HUDEP-2 (cell line): ENCODE measurements at regions not wholly inside any gene's neighbourhood (a gene's known extent, or its start where the extent isn't known, plus 50 kb on each side); places are given as distances from the start of the nearest gene placed in this dataset.

ENCODE experiments used
- DNase-seq, 76 experiments: peaks; one replicate each; lab custom pipeline; 2025; ENCODE audit not compliant: unreplicated experiment in 76 of 76; lab: John Stamatoyannopoulos, UW

- DNase-seq: no peak
These were observed 662.5 kb downstream of the POM121L12 start for GRCh38 chr7:53697913-53698312.

- DNase-seq: no peak
These were observed 663.9 kb downstream of the POM121L12 start for GRCh38 chr7:53699215-53699837.

DNA sequence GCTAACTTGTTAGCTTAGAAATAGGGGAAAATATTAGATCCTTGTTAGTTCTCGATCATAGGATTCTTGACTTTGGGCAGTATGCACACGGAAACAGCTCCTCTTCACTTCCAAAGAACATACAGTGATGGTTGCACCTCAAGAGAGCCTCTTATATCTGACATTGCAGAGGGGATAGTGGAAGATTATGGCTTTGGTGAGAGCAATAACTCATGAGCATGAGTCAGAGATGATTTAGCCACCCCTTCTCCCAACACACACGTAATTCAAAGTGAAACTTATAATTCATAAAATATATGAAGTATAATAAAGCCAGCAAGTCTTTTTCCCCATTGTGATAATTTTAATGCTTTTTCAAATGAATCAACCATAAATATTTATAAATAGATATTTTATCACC, 683.7 kb downstream of the POM121L12 start:
- no peak for DNase-seq

DNA sequence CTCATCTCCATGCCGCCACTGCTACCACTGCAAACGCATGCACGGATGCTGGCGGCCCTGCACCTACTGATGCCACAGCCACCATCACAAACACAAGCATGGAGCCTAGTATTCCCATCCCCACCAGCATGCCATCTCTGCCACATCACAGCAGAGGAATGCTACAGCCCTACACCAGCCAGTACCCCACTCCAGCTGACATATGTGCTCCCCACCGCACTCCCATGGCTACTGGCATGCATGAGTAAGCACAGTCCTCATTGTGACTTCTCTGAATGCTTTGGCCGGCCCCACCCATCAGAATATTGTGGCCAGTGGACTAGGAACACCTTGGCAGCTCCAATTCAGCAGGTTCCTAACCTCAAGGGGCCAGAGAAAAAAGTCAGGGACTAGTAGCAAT, 705.5 kb downstream of the POM121L12 start:
- DNase-seq: no peak

DNA sequence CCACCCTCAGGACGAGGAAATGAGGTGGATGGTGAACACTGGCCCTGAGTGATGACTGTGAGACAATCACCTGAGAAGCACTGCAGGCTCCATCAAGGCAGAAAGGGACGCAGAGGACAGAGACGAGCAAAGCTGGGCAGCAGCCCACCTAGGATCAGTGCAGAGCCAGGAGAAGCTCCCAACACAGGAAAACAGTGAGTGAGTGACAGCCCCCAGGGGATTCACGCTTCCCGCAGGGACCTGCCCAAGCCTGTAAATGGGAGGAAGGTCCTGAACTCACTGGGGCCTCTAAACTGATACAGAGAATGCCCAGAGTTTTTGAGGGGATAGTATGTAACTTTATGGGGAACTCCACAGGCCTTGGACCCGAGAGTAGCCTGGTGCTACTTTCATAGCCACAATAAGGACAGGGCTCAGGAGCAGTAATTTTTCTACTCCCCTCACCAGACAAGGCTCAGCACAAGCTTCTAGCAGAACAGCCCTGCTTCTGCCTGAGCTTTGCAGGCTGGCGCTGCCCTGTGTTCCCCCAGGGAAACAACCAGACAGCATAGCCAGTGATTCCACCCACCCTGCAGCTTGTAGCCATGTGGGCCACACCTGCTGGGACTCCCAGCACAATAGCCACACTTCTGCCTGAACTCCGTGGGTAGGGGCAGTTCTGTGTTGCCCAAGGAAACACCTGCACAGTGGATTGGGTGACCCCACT, 708.4 kb downstream of the POM121L12 start:
- DNase-seq: no peak

DNA sequence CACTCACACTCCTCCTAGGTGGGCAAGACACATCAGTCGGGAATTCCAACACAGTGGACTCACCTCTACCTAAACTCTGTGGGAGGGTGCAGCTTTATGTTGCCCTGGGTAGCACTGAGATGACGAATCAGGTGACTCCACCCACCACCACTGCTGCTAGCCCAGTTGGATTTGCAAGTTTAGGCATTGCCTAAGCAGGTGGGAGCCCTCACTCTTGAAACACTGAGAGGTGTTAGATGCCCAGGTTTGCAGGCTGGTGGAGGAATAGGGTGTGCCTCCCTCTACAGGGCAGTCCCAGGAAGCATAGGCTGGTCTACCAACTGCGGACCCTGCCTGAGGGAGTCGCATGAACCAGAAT, 708.9 kb downstream of the POM121L12 start:
- no peak for DNase-seq

GRCh38 chr7:53756946-53757345, 721.5 kb downstream of the POM121L12 start:
- DNase-seq: no peak

- no peak for DNase-seq
These were observed 732.8 kb downstream of the POM121L12 start for GRCh38 chr7:53768186-53768585.

DNA sequence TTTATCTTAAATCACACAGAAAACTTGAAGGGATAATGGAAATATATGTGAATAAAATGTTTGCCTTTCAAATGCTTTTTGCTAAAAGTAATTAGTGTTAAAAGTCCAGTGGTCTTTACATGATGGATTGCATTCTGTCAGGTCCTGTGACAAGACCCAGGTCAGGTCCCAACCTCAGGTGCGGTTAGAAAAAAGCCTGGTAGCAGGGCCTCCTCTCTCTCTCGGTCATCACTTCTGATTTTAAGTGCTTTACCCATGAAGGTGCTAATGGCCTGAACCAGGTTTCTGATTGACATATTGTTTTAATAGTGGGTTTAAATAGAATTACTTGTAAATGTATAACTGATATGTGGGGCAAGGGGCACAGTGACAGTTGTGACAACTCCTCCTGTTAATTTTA, 736.3 kb downstream of the POM121L12 start:
- no peak for DNase-seq

- DNase-seq: no peak
These were observed 740.9 kb downstream of the POM121L12 start for GRCh38 chr7:53776323-53776722.

- DNase-seq: no peak
These were observed 752.4 kb upstream of the VSTM2A start for GRCh38 chr7:53789741-53790140.

DNA sequence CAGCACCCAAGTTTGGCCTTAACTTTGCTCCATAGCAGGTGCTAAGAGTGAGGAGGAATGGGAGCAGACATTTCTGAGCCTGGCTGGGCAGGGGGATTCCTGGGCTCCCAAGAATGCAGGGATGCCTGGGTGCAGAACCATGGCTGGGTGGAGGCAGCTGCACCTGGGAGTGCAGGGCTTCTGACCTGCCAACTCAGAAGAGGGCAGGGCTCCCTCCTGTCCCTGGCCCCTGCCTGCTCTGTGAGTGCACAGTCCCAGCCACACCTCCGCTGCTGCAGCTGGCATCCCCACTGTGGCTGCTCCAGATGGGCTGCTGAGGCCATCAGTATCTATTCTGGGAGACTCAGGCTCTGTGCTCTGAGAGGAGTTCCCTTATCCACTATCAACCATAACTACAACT, 747.4 kb upstream of the VSTM2A start:
- DNase-seq: no peak

- DNase-seq: no peak
These were observed 741.4 kb upstream of the VSTM2A start for GRCh38 chr7:53800746-53801145.

DNA sequence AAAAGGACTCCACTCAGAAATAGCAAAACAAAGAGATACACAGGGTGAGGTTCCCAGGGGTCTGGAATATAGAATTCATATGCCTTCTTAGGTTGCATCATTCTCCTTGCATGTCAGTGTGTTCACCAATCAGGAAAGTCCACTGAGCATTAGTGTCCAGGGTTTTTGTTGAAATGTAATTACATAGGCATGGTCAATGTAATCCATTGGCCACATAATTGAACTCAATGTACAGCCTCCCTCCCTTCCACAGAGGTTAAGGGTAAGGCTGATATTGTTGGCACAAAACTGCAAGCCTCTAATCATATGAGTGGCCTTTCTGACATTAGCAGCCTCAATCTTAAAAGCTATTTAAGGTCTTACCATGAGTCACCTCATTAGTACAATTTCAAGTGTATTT, 736.1 kb upstream of the VSTM2A start:
- no peak for DNase-seq

DNA sequence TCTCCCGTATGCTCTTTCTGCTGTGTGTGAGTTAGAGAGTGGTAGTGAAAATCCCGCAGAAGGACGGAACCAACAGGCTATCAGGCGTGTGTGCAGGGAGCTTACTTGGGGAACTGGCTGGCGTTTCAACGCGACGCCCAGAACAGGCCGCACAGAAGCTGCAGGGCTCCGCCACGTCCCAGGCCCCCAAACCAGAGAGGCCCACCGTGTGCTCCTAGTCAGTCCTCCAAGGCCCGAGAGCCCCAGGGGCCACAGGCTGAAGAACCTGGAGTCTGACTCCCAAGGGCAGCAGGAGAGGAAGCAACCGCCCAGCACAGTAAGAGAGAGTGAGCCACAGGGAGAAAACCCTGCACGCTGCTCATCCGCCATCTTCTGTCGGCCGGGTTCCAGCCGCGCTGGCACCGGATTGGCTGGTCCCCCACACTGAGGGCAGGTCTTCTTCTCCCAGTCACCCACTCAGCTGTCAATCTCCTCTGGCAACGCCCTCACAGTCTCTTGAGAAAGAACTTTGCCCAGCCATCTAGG, 730.6 kb upstream of the VSTM2A start:
- DNase-seq: no peak

- no peak for DNase-seq
These were observed 730.0 kb upstream of the VSTM2A start for GRCh38 chr7:53812135-53812534.

- no peak for DNase-seq
These were observed 706.9 kb upstream of the VSTM2A start for GRCh38 chr7:53835301-53835700.

GRCh38 chr7:53877688-53878087, 664.5 kb upstream of the VSTM2A start:
- DNase-seq: no peak

- no peak for DNase-seq
These were observed 641.2 kb upstream of the VSTM2A start for GRCh38 chr7:53900856-53901528.

DNA sequence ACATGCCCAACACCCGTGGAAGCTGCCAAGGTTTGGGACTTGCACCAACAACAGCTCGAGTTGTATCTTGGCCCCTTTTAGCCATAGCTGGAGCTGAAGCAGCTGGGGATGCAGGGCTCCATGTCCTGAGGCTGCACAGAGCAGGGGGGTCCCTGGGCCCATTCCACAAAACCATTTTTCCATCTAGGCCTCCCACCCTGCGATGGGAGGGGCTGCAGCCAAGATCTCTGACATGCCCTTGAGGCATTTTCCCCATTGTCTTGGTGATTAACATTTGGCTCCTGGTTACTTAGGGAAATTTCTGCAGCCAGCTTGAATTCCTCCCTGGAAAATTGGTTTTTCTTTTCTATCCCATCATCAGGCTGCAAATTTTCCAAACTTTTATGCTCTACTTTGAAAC, 637.8 kb upstream of the VSTM2A start:
- DNase-seq: no peak

GRCh38 chr7:53917637-53918036, 624.5 kb upstream of the VSTM2A start:
- DNase-seq: no peak

DNA sequence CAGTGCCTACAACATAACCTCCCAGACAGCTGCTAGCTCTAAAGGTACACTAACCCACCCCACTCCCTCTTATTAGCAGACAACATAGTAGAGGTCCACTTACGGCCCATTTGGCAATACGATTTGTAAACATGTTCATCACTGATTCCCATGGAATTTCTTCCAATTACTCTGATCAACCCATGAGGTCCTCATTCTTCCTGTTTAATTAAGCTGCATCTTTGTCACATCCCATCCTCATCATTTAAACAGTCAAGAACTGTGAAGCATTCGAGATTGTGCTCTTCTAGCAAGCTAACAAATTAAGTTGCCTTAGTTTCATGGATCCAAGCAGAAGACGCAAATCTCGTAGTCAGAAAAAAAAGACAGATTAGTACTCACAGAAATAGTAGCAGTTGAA, 622.2 kb upstream of the VSTM2A start:
- no peak for DNase-seq
